ENCODE measurements at regions not wholly inside any gene's neighbourhood (a gene's known extent, or its start where the extent isn't known, plus 50 kb on each side); places are given as distances from the start of the nearest gene placed in this dataset.

- TF ChIP-seq CTCF (IDR thresholded peaks at IDR 0.05; ENCODE audit: low read depth, low read length, poor library complexity, severe bottlenecking) (no peak), EZH2phosphoT487 (IDR thresholded peaks at IDR 0.05; ENCODE audit: borderline replicate concordance, low read length) (no peak)
Observed at GRCh38 chr2:200032895-200033294, 77.5 kb downstream of the MAIP1 start.

All from DOHH2 (cell line).